ENCODE measurements at regions not wholly inside any gene's neighbourhood (a gene's known extent, or its start where the extent isn't known, plus 50 kb on each side); places are given as distances from the start of the nearest gene placed in this dataset.

DNA sequence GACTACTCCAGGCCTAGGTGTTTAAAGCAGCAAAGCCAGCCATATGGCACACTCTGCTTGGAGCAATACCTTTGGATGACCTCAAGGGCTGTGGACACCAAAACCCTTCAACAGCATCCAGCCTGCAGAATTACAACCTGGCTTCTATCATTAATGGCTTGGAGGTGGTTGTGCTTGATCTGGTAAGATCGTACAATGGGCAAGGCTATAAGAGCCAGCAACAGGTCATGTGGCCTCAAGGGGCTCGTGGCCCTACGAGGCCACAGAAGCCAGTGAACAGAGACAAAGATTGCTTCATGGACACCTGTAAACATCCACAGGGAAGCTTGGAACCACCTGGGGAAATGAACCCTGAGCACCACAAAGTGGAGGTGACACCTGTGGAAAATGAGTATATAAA lies 657.3 kb downstream of the BCL11B start:
- TF ChIP-seq, protein P1, sequence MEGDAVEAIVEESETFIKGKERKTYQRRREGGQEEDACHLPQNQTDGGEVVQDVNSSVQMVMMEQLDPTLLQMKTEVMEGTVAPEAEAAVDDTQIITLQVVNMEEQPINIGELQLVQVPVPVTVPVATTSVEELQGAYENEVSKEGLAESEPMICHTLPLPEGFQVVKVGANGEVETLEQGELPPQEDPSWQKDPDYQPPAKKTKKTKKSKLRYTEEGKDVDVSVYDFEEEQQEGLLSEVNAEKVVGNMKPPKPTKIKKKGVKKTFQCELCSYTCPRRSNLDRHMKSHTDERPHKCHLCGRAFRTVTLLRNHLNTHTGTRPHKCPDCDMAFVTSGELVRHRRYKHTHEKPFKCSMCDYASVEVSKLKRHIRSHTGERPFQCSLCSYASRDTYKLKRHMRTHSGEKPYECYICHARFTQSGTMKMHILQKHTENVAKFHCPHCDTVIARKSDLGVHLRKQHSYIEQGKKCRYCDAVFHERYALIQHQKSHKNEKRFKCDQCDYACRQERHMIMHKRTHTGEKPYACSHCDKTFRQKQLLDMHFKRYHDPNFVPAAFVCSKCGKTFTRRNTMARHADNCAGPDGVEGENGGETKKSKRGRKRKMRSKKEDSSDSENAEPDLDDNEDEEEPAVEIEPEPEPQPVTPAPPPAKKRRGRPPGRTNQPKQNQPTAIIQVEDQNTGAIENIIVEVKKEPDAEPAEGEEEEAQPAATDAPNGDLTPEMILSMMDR (IDR thresholded peaks at IDR 0.05) = no peak
- no peak for TF ChIP-seq POLR2AphosphoS5 (IDR thresholded peaks at IDR 0.05)
